ENCODE measurements at regions not wholly inside any gene's neighbourhood (a gene's known extent, or its start where the extent isn't known, plus 50 kb on each side); places are given as distances from the start of the nearest gene placed in this dataset.
"Not testable (repeated sequence)": the region's sequence is repeated elsewhere in the genome, so short reads cannot be mapped to it uniquely, and the experiment has no call there.

DNA sequence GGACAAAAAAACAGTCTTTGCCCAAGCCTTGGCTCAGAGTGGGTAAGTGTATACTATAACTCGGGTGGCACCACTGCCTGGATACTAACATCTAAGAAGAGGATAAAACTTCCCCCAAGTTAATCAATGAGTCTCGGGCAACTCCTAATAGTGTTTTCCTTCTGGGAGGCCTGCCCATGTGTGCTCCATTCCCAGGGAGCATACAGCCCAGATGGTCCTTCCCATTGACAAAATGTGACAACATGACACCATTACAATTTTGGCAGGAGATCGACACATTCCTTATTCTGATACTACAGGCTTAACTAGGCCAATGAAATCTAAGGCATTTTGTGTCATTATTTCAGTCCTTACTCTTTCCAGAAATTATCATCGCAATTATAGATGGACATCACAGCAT, 52.7 kb upstream of the CRIM1 start:
- no peak for DNase-seq (ENCODE audit: low read depth, low spot score)
- in situ Hi-C loops (cut with HindIII; ENCODE audit: low pct_unique_long_range_greater_than_20kb, low sequenced_read_pairs), result no loop called here

DNA sequence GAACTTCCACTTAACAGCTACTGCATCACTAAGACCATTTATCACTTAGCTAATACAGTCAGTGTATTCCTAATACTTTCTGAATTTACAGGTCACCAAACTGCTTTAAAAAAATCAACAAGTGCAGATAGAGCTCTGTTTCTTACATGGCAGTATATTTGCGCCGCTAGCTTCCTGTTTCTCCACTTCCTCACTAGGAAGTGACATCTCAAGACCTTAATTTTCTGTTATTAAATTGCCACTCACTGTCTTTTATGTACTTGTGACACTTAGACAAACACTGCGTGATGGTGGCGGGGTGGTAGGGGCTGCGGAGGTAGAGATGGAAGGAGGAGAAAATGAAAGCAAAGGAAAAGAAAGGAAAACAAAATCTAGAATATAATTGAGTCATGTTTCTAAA, 53.7 kb upstream of the CRIM1 start:
- DNase-seq (ENCODE audit: low read depth, low spot score), result no peak
- in situ Hi-C loops (cut with HindIII; ENCODE audit: low pct_unique_long_range_greater_than_20kb, low sequenced_read_pairs), result no loop called here

- no peak for DNase-seq (ENCODE audit: low read depth, low spot score)
- in situ Hi-C loops (cut with HindIII; ENCODE audit: low pct_unique_long_range_greater_than_20kb, low sequenced_read_pairs), result no loop called here
These were observed 54.9 kb upstream of the CRIM1 start for GRCh38 chr2:36300697-36301096.

- in situ Hi-C loops (cut with HindIII; ENCODE audit: low pct_unique_long_range_greater_than_20kb, low sequenced_read_pairs), result no loop called here
- DNase-seq (ENCODE audit: low read depth, low spot score), result no peak
These were observed 58.8 kb upstream of the CRIM1 start for GRCh38 chr2:36296798-36297197.

DNA sequence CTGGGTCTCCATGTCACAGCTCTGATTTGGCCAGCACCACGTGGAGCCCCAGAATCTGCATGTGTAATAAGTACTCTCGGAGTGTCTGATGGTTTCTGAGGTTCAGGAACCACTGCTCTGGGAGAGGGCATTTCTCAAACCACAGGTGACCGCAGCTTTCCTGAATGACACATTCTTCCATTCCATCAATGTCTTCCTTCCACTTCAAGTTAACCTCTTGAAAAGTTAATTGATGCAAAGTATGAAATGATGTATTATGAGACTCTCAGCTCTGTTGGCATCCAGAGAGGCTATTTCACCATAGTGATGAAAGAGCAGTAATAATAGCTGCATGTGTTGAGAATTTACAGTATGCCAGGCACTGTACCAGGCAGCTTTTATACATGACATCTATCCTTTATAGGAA, 61.3 kb upstream of the CRIM1 start:
- in situ Hi-C loops (cut with HindIII; ENCODE audit: low pct_unique_long_range_greater_than_20kb, low sequenced_read_pairs), result no loop called here
- DNase-seq (ENCODE audit: low read depth, low spot score), result no peak

- in situ Hi-C loops (cut with HindIII; ENCODE audit: low pct_unique_long_range_greater_than_20kb, low sequenced_read_pairs), result no loop called here
- DNase-seq (ENCODE audit: low read depth, low spot score), result no peak
These were observed 65.2 kb upstream of the CRIM1 start for GRCh38 chr2:36290306-36290856.

DNA sequence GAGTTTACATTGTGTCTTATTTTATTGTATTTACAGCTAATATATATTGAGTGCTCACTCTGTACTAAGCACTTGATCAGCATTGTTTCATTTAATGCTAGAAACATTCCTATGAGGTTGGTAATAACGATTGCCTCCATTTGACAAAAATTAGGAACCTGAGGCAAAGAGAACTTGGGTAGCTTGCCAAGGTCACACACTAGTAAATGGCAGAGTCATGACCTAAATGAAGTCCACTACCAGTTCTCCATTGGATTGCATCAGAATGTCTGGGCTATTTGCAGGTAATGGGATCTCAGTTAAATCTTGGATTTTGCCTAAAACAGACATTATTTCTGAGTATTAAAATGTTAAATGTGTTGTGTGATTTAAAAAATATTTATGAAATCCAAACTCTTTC, 65.8 kb upstream of the CRIM1 start:
- in situ Hi-C loops (cut with HindIII; ENCODE audit: low pct_unique_long_range_greater_than_20kb, low sequenced_read_pairs), result no loop called here

DNA sequence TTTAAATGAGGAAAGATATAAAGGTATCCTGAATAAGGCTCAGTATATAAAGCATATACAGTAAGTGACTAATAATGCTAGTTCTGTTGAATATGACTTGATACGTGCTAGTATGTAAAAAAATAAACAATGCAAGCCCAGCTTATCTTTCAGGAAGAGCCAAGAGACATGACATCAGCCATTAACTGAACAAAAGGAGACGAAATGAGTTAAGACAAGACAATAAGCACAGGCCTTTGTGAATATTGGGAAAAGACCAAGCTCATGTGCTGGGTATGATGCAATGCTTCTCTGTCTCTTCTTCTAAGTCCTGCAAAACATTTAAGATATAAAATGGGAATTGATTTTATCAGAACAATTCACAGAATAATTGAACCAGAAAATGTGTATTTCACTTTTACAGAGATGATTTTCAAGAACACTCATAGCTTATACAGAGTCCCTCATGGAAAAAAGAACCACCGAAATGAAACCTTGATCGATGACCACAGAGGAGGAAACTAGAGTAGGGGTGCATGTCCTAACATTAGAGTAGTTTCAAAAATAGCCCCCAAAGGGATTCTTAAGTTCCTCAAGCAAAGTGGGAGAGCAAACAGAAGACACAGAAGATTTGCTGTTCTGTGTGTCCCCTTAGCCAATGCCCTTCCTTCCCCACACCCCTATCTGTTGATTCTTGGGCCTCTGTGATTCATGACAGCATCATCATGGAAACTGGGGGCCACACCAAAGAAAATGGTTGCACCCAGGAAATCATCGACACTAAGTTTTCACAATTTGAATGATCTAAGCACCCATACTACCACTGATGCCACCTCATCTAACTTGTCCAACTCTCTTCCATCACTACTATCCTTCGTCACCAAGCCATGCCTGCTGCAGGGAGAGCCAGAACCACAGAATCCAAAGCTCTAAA, 68.0 kb upstream of the CRIM1 start:
- no peak for DNase-seq (ENCODE audit: low read depth, low spot score)
- in situ Hi-C loops (cut with HindIII; ENCODE audit: low pct_unique_long_range_greater_than_20kb, low sequenced_read_pairs), result no loop called here

More for the DNA sequence above, 65.8 kb upstream of the CRIM1 start:
- no peak for DNase-seq (ENCODE audit: low read depth, low spot score)

- in situ Hi-C loops (cut with HindIII; ENCODE audit: low pct_unique_long_range_greater_than_20kb, low sequenced_read_pairs); DNase-seq (ENCODE audit: low read depth, low spot score): not testable (repeated sequence)
These were observed 76.1 kb upstream of the CRIM1 start for GRCh38 chr2:36279506-36279905.

DNA sequence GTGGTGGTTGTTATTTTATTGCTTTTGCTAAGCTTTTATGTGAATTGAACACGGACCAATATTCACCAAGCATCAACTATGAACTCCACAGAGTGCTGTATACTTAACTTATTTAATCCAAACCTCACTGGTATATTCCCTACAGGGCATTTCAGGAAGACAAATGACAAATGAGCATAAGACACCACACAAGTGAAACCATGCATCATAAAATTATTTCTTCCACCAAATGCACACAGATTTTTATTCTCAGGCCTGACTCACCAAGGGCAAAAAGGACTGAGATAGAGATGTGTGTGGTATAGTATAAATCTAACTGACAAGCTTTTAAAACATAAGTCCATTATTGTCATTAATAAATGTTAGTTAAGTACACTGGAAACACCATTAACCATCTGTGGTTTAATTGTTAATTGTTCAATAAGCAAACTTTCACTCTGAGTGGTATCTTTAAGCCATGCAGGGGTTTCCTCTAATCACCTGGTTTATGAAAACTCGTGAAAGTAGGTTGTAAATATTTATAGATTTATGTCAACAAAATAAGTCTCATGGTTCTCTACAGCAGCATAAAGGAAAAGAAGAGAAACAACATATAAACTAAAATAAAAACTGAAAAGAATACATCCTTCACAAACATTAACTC, 77.6 kb upstream of the CRIM1 start:
- in situ Hi-C loops (cut with HindIII; ENCODE audit: low pct_unique_long_range_greater_than_20kb, low sequenced_read_pairs), result no loop called here
- no peak for DNase-seq (ENCODE audit: low read depth, low spot score)

GRCh38 chr2:36277146-36277808, 78.3 kb upstream of the CRIM1 start:
- in situ Hi-C loops (cut with HindIII; ENCODE audit: low pct_unique_long_range_greater_than_20kb, low sequenced_read_pairs), result no loop called here

GRCh38 chr2:36271266-36271665, 84.3 kb upstream of the CRIM1 start:
- in situ Hi-C loops (cut with HindIII; ENCODE audit: low pct_unique_long_range_greater_than_20kb, low sequenced_read_pairs), result no loop called here
- no peak for DNase-seq (ENCODE audit: low read depth, low spot score)

More at GRCh38 chr2:36277146-36277808, 78.3 kb upstream of the CRIM1 start:
- no peak for DNase-seq (ENCODE audit: low read depth, low spot score)

DNA sequence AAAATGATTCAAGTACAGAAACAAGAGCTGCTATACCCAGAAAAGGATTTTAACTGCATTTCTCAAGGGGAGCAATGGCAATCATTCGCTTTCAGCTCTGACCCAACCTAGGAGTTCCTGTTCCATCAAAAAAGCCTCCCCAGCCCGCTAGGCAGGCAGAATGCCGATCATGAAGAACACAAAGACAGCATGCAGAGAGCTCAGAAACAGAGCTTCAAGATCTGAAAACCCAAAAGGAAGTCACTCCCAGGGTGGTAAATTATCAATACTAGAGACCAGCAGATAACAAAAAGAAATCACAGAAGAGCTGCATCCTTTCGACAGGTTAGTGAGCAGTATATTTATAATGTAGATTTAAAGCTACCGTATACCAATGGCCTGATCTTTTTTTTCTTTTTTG, 84.8 kb upstream of the CRIM1 start:
- no peak for DNase-seq (ENCODE audit: low read depth, low spot score)
- in situ Hi-C loops (cut with HindIII; ENCODE audit: low pct_unique_long_range_greater_than_20kb, low sequenced_read_pairs), result no loop called here

GRCh38 chr2:36267194-36267593, 88.4 kb upstream of the CRIM1 start:
- DNase-seq (ENCODE audit: low read depth, low spot score), result no peak
- in situ Hi-C loops (cut with HindIII; ENCODE audit: low pct_unique_long_range_greater_than_20kb, low sequenced_read_pairs), result no loop called here

- no peak for DNase-seq (ENCODE audit: low read depth, low spot score)
- in situ Hi-C loops (cut with HindIII; ENCODE audit: low pct_unique_long_range_greater_than_20kb, low sequenced_read_pairs), result no loop called here
These were observed 88.9 kb upstream of the CRIM1 start for GRCh38 chr2:36266536-36267121.

- in situ Hi-C loops (cut with HindIII; ENCODE audit: low pct_unique_long_range_greater_than_20kb, low sequenced_read_pairs), result no loop called here
- DNase-seq (ENCODE audit: low read depth, low spot score), result no peak
These were observed 93.0 kb upstream of the CRIM1 start for GRCh38 chr2:36262581-36262980.

- DNase-seq (ENCODE audit: low read depth, low spot score), result no peak
- in situ Hi-C loops (cut with HindIII; ENCODE audit: low pct_unique_long_range_greater_than_20kb, low sequenced_read_pairs), result no loop called here
These were observed 99.7 kb upstream of the CRIM1 start for GRCh38 chr2:36255863-36256262.

- in situ Hi-C loops (cut with HindIII; ENCODE audit: low pct_unique_long_range_greater_than_20kb, low sequenced_read_pairs), result no loop called here
- no peak for DNase-seq (ENCODE audit: low read depth, low spot score)
These were observed 102.5 kb upstream of the CRIM1 start for GRCh38 chr2:36253086-36253485.
